ENCODE measurements at regions not wholly inside any gene's neighbourhood (a gene's known extent, or its start where the extent isn't known, plus 50 kb on each side); places are given as distances from the start of the nearest gene placed in this dataset.

GRCh38 chr12:41697161-41697560 is 447.5 kb downstream of the GXYLT1 start:
- Histone ChIP-seq H4K20me1 (ENCODE audit: insufficient read depth, low read length) (no peaks in the 10 kb centered on the region), H3K4me2 (ENCODE audit: low read depth, low read length) (no peak overlapping the region), H3K36me3 (ENCODE audit: control insufficient read depth, insufficient read depth, low read length) (no peaks in the 10 kb centered on the region), H2AFZ (replicated peaks; ENCODE audit: low read length, poor library complexity) (no peak overlapping the region), H2BK15ac (ENCODE audit: low read depth, low read length) (no peak overlapping the region), H3K4me3 (ENCODE audit: insufficient read depth, low read depth, low read length) (no peak overlapping the region), H2BK120ac (ENCODE audit: low read depth, low read length) (no peak overlapping the region), H2AK5ac (ENCODE audit: low read depth, low read length) (no peak overlapping the region), H3K23ac (ENCODE audit: low read depth, low read length) (no peak overlapping the region), H3K79me1 (ENCODE audit: low read depth in 1 of 2, low read length in 2 of 2) (no peaks in the 10 kb centered on the region), H3K14ac (replicated peaks; ENCODE audit: low read depth, low read length) (no peak overlapping the region), H3K27me3 (ENCODE audit: control insufficient read depth, insufficient read depth, low read length) (no peaks in the 10 kb centered on the region), H4K5ac (ENCODE audit: low read depth, low read length) (no peak overlapping the region), H2BK5ac (ENCODE audit: low read depth, low read length, poor library complexity, severe bottlenecking) (no peak overlapping the region), H4K8ac (ENCODE audit: low read depth in 2 of 2, low read length in 2 of 2) (no peak overlapping the region), H3K18ac (ENCODE audit: low read depth, low read length) (no peak overlapping the region), H3K4ac (ENCODE audit: low read depth, low read length) (no peak overlapping the region), H3K9me3 (ENCODE audit: control insufficient read depth, insufficient read depth, low read length) (no peaks in the 10 kb centered on the region), H3K9me1 (ENCODE audit: insufficient read depth, low read length) (no peaks in the 10 kb centered on the region), H3K56ac (ENCODE audit: extremely low read depth, insufficient read depth, low read length) (no peak overlapping the region), H2BK20ac (ENCODE audit: low read depth, low read length) (no peak overlapping the region), H4K91ac (ENCODE audit: insufficient read depth, low read depth, low read length) (no peak overlapping the region), H3K4me1 (ENCODE audit: control insufficient read depth, insufficient read depth, low read length) (no peaks in the 10 kb centered on the region), H3K9ac (ENCODE audit: low read depth, low read length) (no peak overlapping the region), H3K27ac (ENCODE audit: insufficient read depth, low read length) (no peak overlapping the region), H2AK9ac (replicated peaks; ENCODE audit: low read depth, low read length, poor library complexity) (no peak overlapping the region)
- in situ Hi-C loops (cut with MboI; ENCODE audit: low sequenced_read_pairs) (no loop called here), intact Hi-C loops (cut with micrococcal nuclease) (no loop called here), dilution Hi-C loops (cut with HindIII; ENCODE audit: low sequenced_read_pairs, unreplicated experiment) (no loop called here)
- DNase-seq = no peak
- TF ChIP-seq NFE2L2 (IDR thresholded peaks at IDR 0.05; ENCODE audit: low read depth, low read length) = no peak
- TF ChIP-seq, protein P1, sequence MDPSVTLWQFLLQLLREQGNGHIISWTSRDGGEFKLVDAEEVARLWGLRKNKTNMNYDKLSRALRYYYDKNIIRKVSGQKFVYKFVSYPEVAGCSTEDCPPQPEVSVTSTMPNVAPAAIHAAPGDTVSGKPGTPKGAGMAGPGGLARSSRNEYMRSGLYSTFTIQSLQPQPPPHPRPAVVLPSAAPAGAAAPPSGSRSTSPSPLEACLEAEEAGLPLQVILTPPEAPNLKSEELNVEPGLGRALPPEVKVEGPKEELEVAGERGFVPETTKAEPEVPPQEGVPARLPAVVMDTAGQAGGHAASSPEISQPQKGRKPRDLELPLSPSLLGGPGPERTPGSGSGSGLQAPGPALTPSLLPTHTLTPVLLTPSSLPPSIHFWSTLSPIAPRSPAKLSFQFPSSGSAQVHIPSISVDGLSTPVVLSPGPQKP (IDR thresholded peaks at IDR 0.05; ENCODE audit: borderline replicate concordance, low read depth, low read length) = no peak
- no peak for TF ChIP-seq POLR2A (IDR thresholded peaks at IDR 0.05; ENCODE audit: low read depth, low read length)
- no peak for TF ChIP-seq MAZ (IDR thresholded peaks at IDR 0.05; ENCODE audit: borderline replicate concordance, low read depth, low read length)
- CTCF ChIA-PET = no interaction called here
- ATAC-seq (ENCODE audit: low read depth) = no peak
- BruUV-seq (replicated peaks) = no TSS peak
- POLR2A ChIA-PET (ENCODE audit: unreplicated experiment) = no interaction called here
- no CpG with 5 or more reads among the region's 2 CpGs for whole genome bisulfite sequencing, 2 experiments (ENCODE audit: extremely low coverage in 2 of 2, insufficient read length in 1 of 2)

Data from IMR-90 (cell line).